Activated CD8-positive, alpha-beta memory T cell treated with anti-CD3 and anti-CD28 coated beads for 1 hour (primary cell): ENCODE measurements at regions not wholly inside any gene's neighbourhood (a gene's known extent, or its start where the extent isn't known, plus 50 kb on each side); places are given as distances from the start of the nearest gene placed in this dataset.

ENCODE experiments used
- DNase-seq, 2 donors: peaks; one replicate each; pipeline ENCODE4 v3.0.0-alpha.2; 2020; ENCODE audit warnings: low read depth in 1 of 2; ENCODE audit errors: extremely low read depth in 1 of 2

- no peak for DNase-seq
Observed at GRCh38 chr11:134529212-134530096, 117.4 kb upstream of the B3GAT1 start.

- DNase-seq = no peak
Observed at GRCh38 chr11:134528453-134528852, 116.4 kb upstream of the B3GAT1 start.

GRCh38 chr11:134527382-134528243 is 115.6 kb upstream of the B3GAT1 start:
- no peak for DNase-seq

GRCh38 chr11:134524896-134525845 is 113.1 kb upstream of the B3GAT1 start:
- DNase-seq = no peak

GRCh38 chr11:134524201-134524600 is 112.2 kb upstream of the B3GAT1 start:
- DNase-seq = no peak

- no peak for DNase-seq
Observed at GRCh38 chr11:134522782-134523570, 110.9 kb upstream of the B3GAT1 start.

GRCh38 chr11:134521452-134522289 is 109.6 kb upstream of the B3GAT1 start:
- no peak for DNase-seq

- DNase-seq = no peak
Observed at GRCh38 chr11:134521001-134521400, 109.0 kb upstream of the B3GAT1 start.

GRCh38 chr11:134519788-134520187 is 107.7 kb upstream of the B3GAT1 start:
- DNase-seq = no peak

GRCh38 chr11:134519390-134519750 is 107.3 kb upstream of the B3GAT1 start:
- no peak for DNase-seq

GRCh38 chr11:134518616-134519389 is 106.8 kb upstream of the B3GAT1 start:
- no peak for DNase-seq

- DNase-seq = no peak
Observed at GRCh38 chr11:134517621-134518293, 105.7 kb upstream of the B3GAT1 start.

GRCh38 chr11:134517115-134517514 is 105.1 kb upstream of the B3GAT1 start:
- DNase-seq = no peak

- DNase-seq = no peak
Observed at GRCh38 chr11:134516529-134516928, 104.5 kb upstream of the B3GAT1 start.

- DNase-seq = no peak
Observed at GRCh38 chr11:134515081-134515960, 103.3 kb upstream of the B3GAT1 start.

GRCh38 chr11:134514354-134514951 is 102.4 kb upstream of the B3GAT1 start:
- no peak for DNase-seq
